H9 (cell line): ENCODE measurements at regions not wholly inside any gene's neighbourhood (a gene's known extent, or its start where the extent isn't known, plus 50 kb on each side); places are given as distances from the start of the nearest gene placed in this dataset.

Source experiments
- DNase-seq: peaks from one replicate; pipeline ENCODE4 v3.0.0-alpha.2; 2017
- H2AFZ ChIP-seq: one replicate; pipeline ENCODE4 v1.6.1; 2013; ENCODE audit warnings: mild to moderate bottlenecking, low read length, control low read depth, moderate library complexity
- H2AK5ac ChIP-seq: 2 replicates; pipeline ENCODE4 v1.6.1; 2013; ENCODE audit warnings: low read length, control low read depth, mixed read lengths; ENCODE audit not compliant: insufficient read length
- H2BK120ac ChIP-seq: one replicate; pipeline ENCODE4 v1.6.1; 2013; ENCODE audit warnings: low read depth, mild to moderate bottlenecking, low read length, control low read depth, inconsistent platforms; ENCODE audit not compliant: poor library complexity, severe bottlenecking
- H2BK12ac ChIP-seq: 2 replicates; pipeline ENCODE4 v1.6.1; 2013; ENCODE audit warnings: low read length, control low read depth, mixed read lengths, low read depth; ENCODE audit not compliant: insufficient read length
- H2BK15ac ChIP-seq: 2 replicates; pipeline ENCODE4 v1.6.1; 2013; ENCODE audit warnings: low read depth, low read length, control low read depth
- H2BK20ac ChIP-seq: one replicate; pipeline ENCODE4 v1.6.1; 2013; ENCODE audit warnings: low read depth, mild to moderate bottlenecking, low read length, control low read depth, inconsistent platforms; ENCODE audit not compliant: poor library complexity, severe bottlenecking
- H2BK5ac ChIP-seq: 2 replicates; pipeline ENCODE4 v1.6.1; 2013; ENCODE audit warnings: low read length, control low read depth, mixed read lengths; ENCODE audit not compliant: insufficient read length
- H3K14ac ChIP-seq: 2 replicates; pipeline ENCODE4 v1.6.1; 2013; ENCODE audit warnings: low read length, control low read depth; ENCODE audit not compliant: insufficient read depth
- H3K18ac ChIP-seq: 2 replicates; pipeline ENCODE4 v1.6.1; 2013; ENCODE audit warnings: low read depth, mild to moderate bottlenecking, mixed read lengths, low read length, control low read depth; ENCODE audit not compliant: insufficient read length
- H3K23ac ChIP-seq: 2 replicates; pipeline ENCODE4 v1.6.1; 2013; ENCODE audit warnings: low read length, control low read depth, mixed read lengths, low read depth; ENCODE audit not compliant: insufficient read length
- H3K23me2 ChIP-seq: 2 replicates; pipeline ENCODE4 v1.6.1; 2013; ENCODE audit warnings: low read depth, mild to moderate bottlenecking, mixed read lengths, low read length, control low read depth; ENCODE audit not compliant: insufficient read length, poor library complexity, severe bottlenecking
- H3K27ac ChIP-seq: 2 replicates; pipeline ENCODE4 v1.5.1; 2013; ENCODE audit warnings: low read length, control low read depth, mixed read lengths, low read depth; ENCODE audit not compliant: insufficient read length
- H3K27me3 ChIP-seq: 2 replicates; pipeline ENCODE4 v1.6.1; 2013; ENCODE audit warnings: low read length, control low read depth, inconsistent platforms; ENCODE audit not compliant: insufficient read depth
- H3K4ac ChIP-seq: 2 replicates; pipeline ENCODE4 v1.6.1; 2013; ENCODE audit warnings: low read depth, mild to moderate bottlenecking, control low read depth, inconsistent platforms, low read length, moderate library complexity
- H3K4me1 ChIP-seq: 2 replicates; pipeline ENCODE4 v1.6.1; 2013; ENCODE audit warnings: low read length, control low read depth, inconsistent platforms; ENCODE audit not compliant: insufficient read depth
- H3K4me2 ChIP-seq: 2 replicates; pipeline ENCODE4 v1.6.1; 2013; ENCODE audit warnings: low read length, control low read depth, mixed read lengths; ENCODE audit not compliant: insufficient read length, insufficient read depth
- H3K56ac ChIP-seq: 2 replicates; pipeline ENCODE4 v1.6.1; 2013; ENCODE audit warnings: low read depth, mild to moderate bottlenecking, mixed read lengths, low read length, control low read depth; ENCODE audit not compliant: insufficient read length
- H3K79me1 ChIP-seq: 2 replicates; pipeline ENCODE4 v1.6.1; 2013; ENCODE audit warnings: low read depth, mild to moderate bottlenecking, moderate library complexity, low read length, control low read depth, inconsistent platforms; ENCODE audit not compliant: insufficient read depth, poor library complexity, severe bottlenecking
- H3K79me2 ChIP-seq: 2 replicates; pipeline ENCODE4 v1.6.1; 2013; ENCODE audit warnings: low read length, control low read depth, inconsistent platforms; ENCODE audit not compliant: insufficient read depth
- H3K9ac ChIP-seq: 2 replicates; pipeline ENCODE4 v1.6.1; 2013; ENCODE audit warnings: low read length, control low read depth, mixed read lengths; ENCODE audit not compliant: insufficient read length; ENCODE audit errors: extremely low read depth
- H3K9me3 ChIP-seq: one replicate; pipeline ENCODE4 v1.6.1; 2013; ENCODE audit warnings: low read depth, low read length, inconsistent platforms; ENCODE audit not compliant: control insufficient read depth
- H3T11ph ChIP-seq: one replicate; pipeline ENCODE4 v1.6.1; 2013; ENCODE audit warnings: mild to moderate bottlenecking, low read length, control low read depth, inconsistent platforms
- H4K20me1 ChIP-seq: one replicate; pipeline ENCODE4 v1.6.1; 2013; ENCODE audit not compliant: control insufficient read depth, insufficient read length, insufficient read depth
- H4K5ac ChIP-seq: 2 replicates; pipeline ENCODE4 v1.6.1; 2013; ENCODE audit warnings: low read depth, mild to moderate bottlenecking, mixed read lengths, low read length, control low read depth; ENCODE audit not compliant: insufficient read length
- H4K8ac ChIP-seq: replicated peaks from 2 replicates; pipeline ENCODE4 v1.6.1; 2013; ENCODE audit warnings: low read length, control low read depth, mixed read lengths, low read depth; ENCODE audit not compliant: insufficient read length
- H4K91ac ChIP-seq: 2 replicates; pipeline ENCODE4 v1.6.1; 2013; ENCODE audit warnings: low read depth, mild to moderate bottlenecking, moderate library complexity, mixed read lengths, low read length, control low read depth; ENCODE audit not compliant: insufficient read length
- H3K27ac Mint-ChIP-seq, 3 experiments: 2 replicates in 2 of 3; 3 replicates in 1 of 3; pipeline ENCODE4 v1.8.0; 2020 to 2021; ENCODE audit warnings: mixed read lengths in 3 of 3, mild to moderate bottlenecking in 1 of 3, moderate library complexity in 1 of 3
- H3K27me3 Mint-ChIP-seq: 2 replicates; pipeline ENCODE4 v1.8.0; 2021; ENCODE audit warnings: low read depth, mild to moderate bottlenecking, moderate library complexity, mixed read lengths
- H3K36me3 Mint-ChIP-seq, 3 experiments: 2 replicates in 2 of 3; 3 replicates in 1 of 3; pipeline ENCODE4 v1.8.0; 2020 to 2021; ENCODE audit warnings: low read depth in 3 of 3, mixed read lengths in 3 of 3; ENCODE audit not compliant: insufficient read depth in 1 of 3
- H3K4me1 Mint-ChIP-seq, 2 experiments: 2 replicates each; pipeline ENCODE4 v1.8.0; 2020; ENCODE audit warnings: mixed read lengths in 2 of 2
- H3K4me3 Mint-ChIP-seq, 2 experiments: 2 replicates in 1 of 2; 3 replicates in 1 of 2; pipeline ENCODE4 v1.8.0; 2020 to 2021; ENCODE audit warnings: mild to moderate bottlenecking in 2 of 2, mixed read lengths in 2 of 2, moderate library complexity in 1 of 2
- H3K9me3 Mint-ChIP-seq, 2 experiments: 2 replicates in 1 of 2; 3 replicates in 1 of 2; pipeline ENCODE4 v1.8.0; 2020; ENCODE audit warnings: mild to moderate bottlenecking in 2 of 2, mixed read lengths in 2 of 2, moderate library complexity in 1 of 2
- CTCF ChIP-seq: fragments of 200-600 bp; sonication (generic); conservative IDR thresholded peaks from 3 replicates; pipeline ENCODE4 v1.8.0; 2021; ENCODE audit warnings: antibody characterized with exemption, mild to moderate bottlenecking
- WGBS: extraction: QIAGEN DNeasy Blood & Tissue Kit; methylation state at CpG from one replicate; pipeline ENCODE4 v1.1.7; 2013; ENCODE audit warnings: missing lambda C conversion rate, low lambda C conversion rate, mixed read lengths; ENCODE audit not compliant: insufficient read length; ENCODE audit errors: extremely low coverage; 5-methylcytosine and 5-hydroxymethylcytosine counted together

DNA sequence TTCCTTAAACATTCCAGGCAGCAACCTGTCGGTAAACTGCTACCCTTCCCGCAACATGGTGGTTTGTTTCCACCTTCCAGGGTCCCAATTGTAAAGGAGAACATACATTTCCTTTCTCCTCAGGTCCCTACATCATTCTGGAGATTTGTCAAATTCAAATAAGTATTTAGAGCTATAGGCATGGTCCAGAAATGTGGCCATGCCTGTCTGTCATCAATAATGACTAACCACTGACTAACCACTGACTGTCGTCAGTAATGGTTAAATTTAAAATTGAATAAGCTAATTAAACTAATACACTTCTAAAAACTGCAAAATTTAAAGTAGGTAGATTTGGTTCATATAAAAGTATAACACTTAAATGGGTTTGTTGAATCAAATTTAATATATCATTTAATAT lies 984.0 kb upstream of the SLC39A10 start:
- Histone ChIP-seq H4K5ac (no peak overlapping the region), H3K4ac (no peak overlapping the region), H4K8ac (no peak overlapping the region), H4K20me1 (no peaks in the 10 kb centered on the region), H2BK120ac (no peak overlapping the region), H3T11ph (no peak overlapping the region), H2BK20ac (no peak overlapping the region), H2BK5ac (no peak overlapping the region), H2AK5ac (no peak overlapping the region), H2AFZ (no peak overlapping the region), H3K79me2 (no peaks in the 10 kb centered on the region), H3K27ac (no peak overlapping the region), H3K18ac (no peak overlapping the region), H4K91ac (no peak overlapping the region), H3K23ac (no peak overlapping the region), H3K23me2 (no peaks in the 10 kb centered on the region), H2BK12ac (no peak overlapping the region), H3K79me1 (no peaks in the 10 kb centered on the region), H3K9me3 (no peaks in the 10 kb centered on the region), H3K14ac (no peak overlapping the region), H3K27me3 (no peaks in the 10 kb centered on the region), H3K4me2 (no peak overlapping the region), H3K56ac (no peak overlapping the region), H3K4me1 (no peaks in the 10 kb centered on the region), H3K9ac (no peak overlapping the region), H2BK15ac (no peak overlapping the region)
- H3K9me3 Mint-ChIP-seq, result no peaks in the 10 kb centered on the region
- H3K27ac Mint-ChIP-seq, result no peak overlapping the region
- no peak for TF ChIP-seq CTCF
- no peaks in the 10 kb centered on the region for H3K4me1 Mint-ChIP-seq
- no CpG with 5 or more reads among the region's 3 CpGs for WGBS
- no peaks in the 10 kb centered on the region for H3K36me3 Mint-ChIP-seq
- H3K27me3 Mint-ChIP-seq, result no peaks in the 10 kb centered on the region
- no peak for DNase-seq
- H3K4me3 Mint-ChIP-seq, result no peak overlapping the region
